Omental fat pad (tissue), 3 donors: ENCODE measurements at regions not wholly inside any gene's neighbourhood (a gene's known extent, or its start where the extent isn't known, plus 50 kb on each side); places are given as distances from the start of the nearest gene placed in this dataset.

ENCODE experiments used
- ATAC-seq: fragments of 150-250 bp; one replicate; pipeline ENCODE4 v1.9.1; 2016; ENCODE audit warnings: mild to moderate bottlenecking, moderate library complexity; ENCODE audit not compliant: low FRiP score
- DNase-seq: peaks from one replicate; pipeline ENCODE4 v3.0.0-alpha.2; 2019; ENCODE audit warnings: low spot score
- CTCF ChIP-seq, 3 donors: fragments of 450-650 bp; IDR thresholded peaks; one replicate each; pipeline ENCODE4 v1.5.1; 2016 to 2017; ENCODE audit warnings: antibody characterized with exemption in 3 of 3, mild to moderate bottlenecking in 3 of 3, moderate library complexity in 2 of 3

- TF ChIP-seq CTCF (IDR thresholded peaks at IDR 0.05): no peak
- ATAC-seq (no peak), DNase-seq (no peak)
Observed at GRCh38 chr5:136772491-136772890, 407.1 kb upstream of the TRPC7 start.

DNA sequence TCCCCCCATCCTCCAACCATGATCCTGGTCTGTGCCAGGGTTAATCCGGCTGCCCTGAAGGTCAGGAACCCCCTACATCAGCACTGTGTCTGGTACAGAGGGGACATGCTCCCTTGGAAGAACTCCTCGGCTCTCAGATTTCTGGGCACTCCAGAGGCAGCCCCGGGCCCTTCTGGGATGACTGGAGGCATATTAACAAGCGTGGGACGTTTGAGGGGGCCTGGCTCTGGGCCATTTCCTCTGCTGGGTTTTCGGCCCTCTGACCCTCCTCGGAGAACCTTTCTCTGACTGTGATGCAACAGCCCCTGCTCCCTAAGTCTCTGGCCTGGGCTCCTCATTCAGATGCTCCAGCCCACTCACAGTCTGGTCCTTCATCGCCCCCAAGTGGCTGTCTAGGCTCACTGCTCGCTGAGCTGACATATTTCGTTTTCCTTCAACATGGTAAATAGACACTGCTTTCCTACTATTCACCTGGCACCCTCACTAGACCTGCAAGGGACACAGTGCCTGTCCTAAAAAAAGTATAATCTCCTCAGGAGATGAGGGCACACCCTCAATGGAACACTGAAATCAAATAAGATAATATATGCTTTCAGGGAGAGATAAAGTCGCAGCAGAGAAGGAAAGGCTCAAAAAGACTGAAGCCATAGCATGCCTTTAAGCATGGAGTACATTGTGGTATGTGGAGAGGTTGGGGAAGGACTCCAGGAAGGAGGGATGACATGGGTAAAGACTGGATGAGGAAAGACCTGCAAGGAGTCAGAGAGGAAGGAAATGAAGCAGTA lies 404.7 kb upstream of the TRPC7 start:
- TF ChIP-seq CTCF (IDR thresholded peaks at IDR 0.05): no peak
- ATAC-seq: peak; percentile 70
- DNase-seq: peak; percentile 28

GRCh38 chr5:136769093-136769492 lies 403.7 kb upstream of the TRPC7 start:
- DNase-seq (no peak), ATAC-seq (no peak)
- TF ChIP-seq CTCF (IDR thresholded peaks at IDR 0.05): no peak

DNA sequence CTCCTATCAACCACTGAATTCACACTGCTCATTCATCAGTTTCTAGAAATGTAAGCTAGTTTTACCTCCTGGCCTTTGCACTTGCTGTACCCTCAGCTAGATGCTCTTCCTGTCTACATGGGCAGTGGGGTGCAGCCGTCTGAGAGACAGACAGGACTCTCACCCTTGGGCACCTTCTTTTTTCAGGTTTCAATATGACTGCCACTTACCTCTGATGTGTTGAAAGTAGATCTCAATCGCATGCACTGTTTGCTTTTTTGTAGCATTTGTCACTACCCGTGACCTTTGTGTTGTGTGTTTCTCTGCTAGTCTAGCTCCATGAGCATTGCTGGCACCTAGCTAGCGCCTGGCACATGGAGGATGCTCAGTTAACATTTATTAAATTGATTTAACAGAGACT lies 403.1 kb upstream of the TRPC7 start:
- TF ChIP-seq CTCF (IDR thresholded peaks at IDR 0.05): no peak
- ATAC-seq: no peak
- DNase-seq: no peak

DNA sequence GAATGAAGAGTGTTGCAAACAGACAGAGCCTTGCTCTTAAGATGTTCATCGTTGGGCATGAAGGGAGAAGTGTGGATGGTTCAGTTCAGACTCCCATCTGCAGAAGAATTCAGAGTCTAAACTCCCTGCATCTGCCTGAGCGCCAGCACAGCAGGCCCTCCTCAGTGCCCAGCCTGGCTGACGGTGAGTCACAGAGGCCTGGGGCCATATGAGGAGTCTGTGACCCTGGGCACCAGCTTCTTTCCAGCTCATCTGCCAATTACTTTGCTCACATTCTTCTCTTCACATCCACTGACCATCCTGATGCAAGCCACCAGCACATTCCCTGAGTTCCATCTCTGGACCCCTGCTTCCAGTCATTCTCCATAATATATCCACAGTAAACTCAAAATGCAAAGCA lies 401.1 kb upstream of the TRPC7 start:
- no peak for DNase-seq
- no peak for ATAC-seq
- no peak for TF ChIP-seq CTCF (IDR thresholded peaks at IDR 0.05)

DNA sequence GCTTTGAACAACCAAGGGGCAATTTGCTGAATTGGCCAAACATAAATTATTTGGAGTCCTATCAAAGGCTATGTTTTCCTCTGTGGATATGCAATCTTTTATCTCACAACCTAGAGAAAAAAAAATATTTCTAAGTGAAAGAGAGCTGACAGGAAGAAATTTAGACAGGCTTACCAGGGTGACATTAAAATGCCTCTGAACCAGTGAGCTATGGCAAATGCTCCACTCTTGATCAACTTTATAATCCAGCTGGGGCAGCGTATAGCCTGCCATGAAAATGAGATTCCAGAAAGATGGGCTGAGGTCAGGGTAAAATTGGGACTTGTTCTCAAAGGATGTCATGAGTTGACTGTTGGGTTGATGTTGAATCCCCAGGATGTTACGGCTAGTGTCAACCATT lies 399.3 kb upstream of the TRPC7 start:
- DNase-seq (no peak), ATAC-seq (no peak)
- TF ChIP-seq CTCF (IDR thresholded peaks at IDR 0.05): no peak

GRCh38 chr5:136763548-136763947 lies 398.2 kb upstream of the TRPC7 start:
- no peak for DNase-seq
- no peak for TF ChIP-seq CTCF (IDR thresholded peaks at IDR 0.05)
- no peak for ATAC-seq
